ENCODE measurements at regions not wholly inside any gene's neighbourhood (a gene's known extent, or its start where the extent isn't known, plus 50 kb on each side); places are given as distances from the start of the nearest gene placed in this dataset.

DNA sequence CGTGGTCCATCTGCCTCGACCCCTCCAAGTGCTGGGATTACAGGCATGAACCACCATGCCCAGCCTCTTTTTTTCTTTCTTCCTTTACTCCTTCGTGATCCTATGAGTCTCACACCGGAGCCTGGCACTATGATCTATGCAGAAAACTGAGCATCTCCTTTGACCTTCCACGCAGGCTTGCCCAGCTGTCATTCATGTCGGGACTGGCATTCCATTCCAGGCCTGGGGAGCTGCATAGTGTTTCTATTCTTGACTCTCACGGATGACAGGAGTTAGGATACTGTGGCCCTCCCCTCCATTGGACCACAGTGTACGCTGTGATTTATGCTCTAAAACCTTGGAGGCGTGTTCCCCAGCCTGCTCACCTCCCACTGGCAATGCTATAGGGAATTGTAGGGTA is 611.8 kb downstream of the BRD1 start:
- H3K36me3 ChIP-seq (ENCODE audit: insufficient read depth), result peaks cover 6% of the 10 kb centered on the region; the same call in 1 of the 2 replicates
- H2AFZ ChIP-seq, result no peak overlapping the region
- Mint-ChIP-seq H3K4me1 (no peaks in the 10 kb centered on the region), H3K4me3 (no peak overlapping the region), H3K27ac (no peak overlapping the region), H3K27me3 (ENCODE audit: insufficient read depth, low read depth, poor library complexity) (peaks cover 5% of the 10 kb centered on the region), H3K9me3 (peaks cover 33% of the 10 kb centered on the region), H3K36me3 (ENCODE audit: low read depth) (peaks cover 16% of the 10 kb centered on the region)
- no peaks in the 10 kb centered on the region for H3F3A ChIP-seq (replicated peaks; ENCODE audit: low read depth)
- no peak overlapping the region for H3K4me2 ChIP-seq
- no peaks in the 10 kb centered on the region for H3K79me2 ChIP-seq (replicated peaks; ENCODE audit: insufficient read depth)
- no peaks in the 10 kb centered on the region for H3K9me2 ChIP-seq (ENCODE audit: insufficient read depth)
- H3K27me3 ChIP-seq (ENCODE audit: insufficient read depth), result no peaks in the 10 kb centered on the region
- no peak overlapping the region for H3K4me3 ChIP-seq
- TF ChIP-seq ZNF114 (CRISPR knock-in tag; IDR thresholded peaks at IDR 0.05) (no peak), POLR2AphosphoS5 (IDR thresholded peaks at IDR 0.05; ENCODE audit: low read depth) (no peak), STAT1 (IDR thresholded peaks at IDR 0.05; ENCODE audit: unreplicated experiment) (no peak), JUNB (IDR thresholded peaks at IDR 0.05; ENCODE audit: unreplicated experiment) (no peak), EZH2 (IDR thresholded peaks at IDR 0.05; ENCODE audit: low read depth, unreplicated experiment) (no peak), CREB1 (CRISPR knock-in tag; IDR thresholded peaks at IDR 0.05; ENCODE audit: low read depth) (no peak), NANOG (IDR thresholded peaks at IDR 0.05; ENCODE audit: borderline replicate concordance) (no peak), ZNF331 (CRISPR knock-in tag; IDR thresholded peaks at IDR 0.05; ENCODE audit: low read depth) (no peak)
- TF ChIP-seq, protein P1, sequence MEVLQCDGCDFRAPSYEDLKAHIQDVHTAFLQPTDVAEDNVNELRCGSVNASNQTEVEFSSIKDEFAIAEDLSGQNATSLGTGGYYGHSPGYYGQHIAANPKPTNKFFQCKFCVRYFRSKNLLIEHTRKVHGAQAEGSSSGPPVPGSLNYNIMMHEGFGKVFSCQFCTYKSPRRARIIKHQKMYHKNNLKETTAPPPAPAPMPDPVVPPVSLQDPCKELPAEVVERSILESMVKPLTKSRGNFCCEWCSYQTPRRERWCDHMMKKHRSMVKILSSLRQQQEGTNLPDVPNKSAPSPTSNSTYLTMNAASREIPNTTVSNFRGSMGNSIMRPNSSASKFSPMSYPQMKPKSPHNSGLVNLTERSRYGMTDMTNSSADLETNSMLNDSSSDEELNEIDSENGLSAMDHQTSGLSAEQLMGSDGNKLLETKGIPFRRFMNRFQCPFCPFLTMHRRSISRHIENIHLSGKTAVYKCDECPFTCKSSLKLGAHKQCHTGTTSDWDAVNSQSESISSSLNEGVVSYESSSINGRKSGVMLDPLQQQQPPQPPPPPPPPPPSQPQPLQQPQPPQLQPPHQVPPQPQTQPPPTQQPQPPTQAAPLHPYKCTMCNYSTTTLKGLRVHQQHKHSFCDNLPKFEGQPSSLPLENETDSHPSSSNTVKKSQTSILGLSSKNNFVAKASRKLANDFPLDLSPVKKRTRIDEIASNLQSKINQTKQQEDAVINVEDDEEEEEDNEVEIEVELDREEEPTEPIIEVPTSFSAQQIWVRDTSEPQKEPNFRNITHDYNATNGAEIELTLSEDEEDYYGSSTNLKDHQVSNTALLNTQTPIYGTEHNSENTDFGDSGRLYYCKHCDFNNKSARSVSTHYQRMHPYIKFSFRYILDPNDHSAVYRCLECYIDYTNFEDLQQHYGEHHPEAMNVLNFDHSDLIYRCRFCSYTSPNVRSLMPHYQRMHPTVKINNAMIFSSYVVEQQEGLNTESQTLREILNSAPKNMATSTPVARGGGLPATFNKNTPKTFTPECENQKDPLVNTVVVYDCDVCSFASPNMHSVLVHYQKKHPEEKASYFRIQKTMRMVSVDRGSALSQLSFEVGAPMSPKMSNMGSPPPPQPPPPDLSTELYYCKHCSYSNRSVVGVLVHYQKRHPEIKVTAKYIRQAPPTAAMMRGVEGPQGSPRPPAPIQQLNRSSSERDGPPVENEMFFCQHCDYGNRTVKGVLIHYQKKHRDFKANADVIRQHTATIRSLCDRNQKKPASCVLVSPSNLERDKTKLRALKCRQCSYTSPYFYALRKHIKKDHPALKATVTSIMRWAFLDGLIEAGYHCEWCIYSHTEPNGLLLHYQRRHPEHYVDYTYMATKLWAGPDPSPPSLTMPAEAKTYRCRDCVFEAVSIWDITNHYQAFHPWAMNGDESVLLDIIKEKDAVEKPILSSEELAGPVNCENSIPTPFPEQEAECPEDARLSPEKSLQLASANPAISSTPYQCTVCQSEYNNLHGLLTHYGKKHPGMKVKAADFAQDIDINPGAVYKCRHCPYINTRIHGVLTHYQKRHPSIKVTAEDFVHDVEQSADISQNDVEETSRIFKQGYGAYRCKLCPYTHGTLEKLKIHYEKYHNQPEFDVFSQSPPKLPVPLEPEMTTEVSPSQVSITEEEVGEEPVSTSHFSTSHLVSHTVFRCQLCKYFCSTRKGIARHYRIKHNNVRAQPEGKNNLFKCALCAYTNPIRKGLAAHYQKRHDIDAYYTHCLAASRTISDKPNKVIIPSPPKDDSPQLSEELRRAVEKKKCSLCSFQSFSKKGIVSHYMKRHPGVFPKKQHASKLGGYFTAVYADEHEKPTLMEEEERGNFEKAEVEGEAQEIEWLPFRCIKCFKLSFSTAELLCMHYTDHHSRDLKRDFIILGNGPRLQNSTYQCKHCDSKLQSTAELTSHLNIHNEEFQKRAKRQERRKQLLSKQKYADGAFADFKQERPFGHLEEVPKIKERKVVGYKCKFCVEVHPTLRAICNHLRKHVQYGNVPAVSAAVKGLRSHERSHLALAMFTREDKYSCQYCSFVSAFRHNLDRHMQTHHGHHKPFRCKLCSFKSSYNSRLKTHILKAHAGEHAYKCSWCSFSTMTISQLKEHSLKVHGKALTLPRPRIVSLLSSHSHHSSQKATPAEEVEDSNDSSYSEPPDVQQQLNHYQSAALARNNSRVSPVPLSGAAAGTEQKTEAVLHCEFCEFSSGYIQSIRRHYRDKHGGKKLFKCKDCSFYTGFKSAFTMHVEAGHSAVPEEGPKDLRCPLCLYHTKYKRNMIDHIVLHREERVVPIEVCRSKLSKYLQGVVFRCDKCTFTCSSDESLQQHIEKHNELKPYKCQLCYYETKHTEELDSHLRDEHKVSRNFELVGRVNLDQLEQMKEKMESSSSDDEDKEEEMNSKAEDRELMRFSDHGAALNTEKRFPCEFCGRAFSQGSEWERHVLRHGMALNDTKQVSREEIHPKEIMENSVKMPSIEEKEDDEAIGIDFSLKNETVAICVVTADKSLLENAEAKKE (CRISPR knock-in tag; IDR thresholded peaks at IDR 0.05), result no peak
- TF ChIP-seq, protein P2, sequence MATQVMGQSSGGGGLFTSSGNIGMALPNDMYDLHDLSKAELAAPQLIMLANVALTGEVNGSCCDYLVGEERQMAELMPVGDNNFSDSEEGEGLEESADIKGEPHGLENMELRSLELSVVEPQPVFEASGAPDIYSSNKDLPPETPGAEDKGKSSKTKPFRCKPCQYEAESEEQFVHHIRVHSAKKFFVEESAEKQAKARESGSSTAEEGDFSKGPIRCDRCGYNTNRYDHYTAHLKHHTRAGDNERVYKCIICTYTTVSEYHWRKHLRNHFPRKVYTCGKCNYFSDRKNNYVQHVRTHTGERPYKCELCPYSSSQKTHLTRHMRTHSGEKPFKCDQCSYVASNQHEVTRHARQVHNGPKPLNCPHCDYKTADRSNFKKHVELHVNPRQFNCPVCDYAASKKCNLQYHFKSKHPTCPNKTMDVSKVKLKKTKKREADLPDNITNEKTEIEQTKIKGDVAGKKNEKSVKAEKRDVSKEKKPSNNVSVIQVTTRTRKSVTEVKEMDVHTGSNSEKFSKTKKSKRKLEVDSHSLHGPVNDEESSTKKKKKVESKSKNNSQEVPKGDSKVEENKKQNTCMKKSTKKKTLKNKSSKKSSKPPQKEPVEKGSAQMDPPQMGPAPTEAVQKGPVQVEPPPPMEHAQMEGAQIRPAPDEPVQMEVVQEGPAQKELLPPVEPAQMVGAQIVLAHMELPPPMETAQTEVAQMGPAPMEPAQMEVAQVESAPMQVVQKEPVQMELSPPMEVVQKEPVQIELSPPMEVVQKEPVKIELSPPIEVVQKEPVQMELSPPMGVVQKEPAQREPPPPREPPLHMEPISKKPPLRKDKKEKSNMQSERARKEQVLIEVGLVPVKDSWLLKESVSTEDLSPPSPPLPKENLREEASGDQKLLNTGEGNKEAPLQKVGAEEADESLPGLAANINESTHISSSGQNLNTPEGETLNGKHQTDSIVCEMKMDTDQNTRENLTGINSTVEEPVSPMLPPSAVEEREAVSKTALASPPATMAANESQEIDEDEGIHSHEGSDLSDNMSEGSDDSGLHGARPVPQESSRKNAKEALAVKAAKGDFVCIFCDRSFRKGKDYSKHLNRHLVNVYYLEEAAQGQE (IDR thresholded peaks at IDR 0.05; ENCODE audit: unreplicated experiment), result no peak
- H3K27ac ChIP-seq (ENCODE audit: low read depth), result no peak overlapping the region
- ATAC-seq (no peak), DNase-seq (ENCODE audit: low spot score) (no peak)
- H3K4me1 ChIP-seq (ENCODE audit: insufficient read depth), result no peaks in the 10 kb centered on the region
- no peaks in the 10 kb centered on the region for H4K20me1 ChIP-seq (replicated peaks; ENCODE audit: insufficient read depth)

All from GM23338 (cell line).